Activated CD8-positive, alpha-beta T cell treated with anti-CD3 and anti-CD28 coated beads for 36 hours (primary cell): ENCODE measurements at regions not wholly inside any gene's neighbourhood (a gene's known extent, or its start where the extent isn't known, plus 50 kb on each side); places are given as distances from the start of the nearest gene placed in this dataset.

ENCODE experiments used
- ATAC-seq: fragments of 200-7000 bp; cut with Tn5 transposase; one replicate; pipeline ENCODE4 v1.10.0; 2021; ENCODE audit warnings: mild to moderate bottlenecking, moderate library complexity
- CTCF ChIA-PET: fragments of 350-600 bp; sonication (Branson Sonifier 250); formaldehyde crosslinking; loops from one replicate; lab custom pipeline; 2021; ENCODE audit warnings: antibody characterized with exemption; lab: Charles Lee
- POLR2A ChIA-PET: fragments of 350-600 bp; sonication (Branson Sonifier 250); formaldehyde crosslinking; loops from one replicate; lab custom pipeline; 2021; ENCODE audit warnings: antibody characterized with exemption; lab: Charles Lee
- DNase-seq: peaks from one replicate; pipeline ENCODE4 v3.0.0-alpha.2; 2020
- H3K27ac Mint-ChIP-seq: one replicate; pipeline ENCODE4 v1.8.0; 2021; ENCODE audit warnings: mild to moderate bottlenecking, mixed read lengths
- H3K27me3 Mint-ChIP-seq: one replicate; pipeline ENCODE4 v1.8.0; 2021; ENCODE audit warnings: mixed read lengths
- H3K36me3 Mint-ChIP-seq: one replicate; pipeline ENCODE4 v1.8.0; 2021; ENCODE audit warnings: low read depth, mixed read lengths
- H3K4me1 Mint-ChIP-seq: one replicate; pipeline ENCODE4 v1.8.0; 2021; ENCODE audit warnings: low read depth, mixed read lengths
- H3K4me3 Mint-ChIP-seq: one replicate; pipeline ENCODE4 v1.8.0; 2021; ENCODE audit warnings: mild to moderate bottlenecking, moderate library complexity, mixed read lengths
- H3K9me3 Mint-ChIP-seq: one replicate; pipeline ENCODE4 v1.8.0; 2021; ENCODE audit warnings: mixed read lengths
- intact Hi-C: fragments of 100-400 bp; cut with micrococcal nuclease; formaldehyde crosslinking; loops from one replicate; pipeline ENCODE4 v1.10.0; 2022
- TF ChIP-seq, protein P1 (sequence below): fragments of 200-600 bp; IDR thresholded peaks from one replicate; pipeline ENCODE4 v1.8.0; 2022; ENCODE audit warnings: antibody characterized with exemption, mild to moderate bottlenecking

DNA sequence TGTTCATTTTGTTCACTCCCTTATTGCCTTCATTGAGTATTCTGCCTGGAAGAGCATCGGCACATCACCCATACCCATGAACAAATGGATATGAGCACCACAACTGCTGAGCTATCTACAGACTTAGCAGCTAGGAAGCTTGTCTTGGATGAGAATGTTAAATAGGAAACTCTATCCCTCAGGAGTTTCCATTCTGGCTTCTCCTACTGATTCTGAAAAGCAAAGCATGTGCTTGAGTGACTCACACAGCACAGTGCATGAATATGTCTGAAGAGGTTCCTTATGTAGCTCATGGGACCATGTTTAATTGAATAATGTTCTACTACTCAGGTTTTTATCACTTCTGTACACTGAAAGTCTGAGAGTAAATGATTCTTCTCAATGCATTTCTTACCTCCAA lies 57.3 kb upstream of the MXRA5 start:
- TF ChIP-seq, protein P1, sequence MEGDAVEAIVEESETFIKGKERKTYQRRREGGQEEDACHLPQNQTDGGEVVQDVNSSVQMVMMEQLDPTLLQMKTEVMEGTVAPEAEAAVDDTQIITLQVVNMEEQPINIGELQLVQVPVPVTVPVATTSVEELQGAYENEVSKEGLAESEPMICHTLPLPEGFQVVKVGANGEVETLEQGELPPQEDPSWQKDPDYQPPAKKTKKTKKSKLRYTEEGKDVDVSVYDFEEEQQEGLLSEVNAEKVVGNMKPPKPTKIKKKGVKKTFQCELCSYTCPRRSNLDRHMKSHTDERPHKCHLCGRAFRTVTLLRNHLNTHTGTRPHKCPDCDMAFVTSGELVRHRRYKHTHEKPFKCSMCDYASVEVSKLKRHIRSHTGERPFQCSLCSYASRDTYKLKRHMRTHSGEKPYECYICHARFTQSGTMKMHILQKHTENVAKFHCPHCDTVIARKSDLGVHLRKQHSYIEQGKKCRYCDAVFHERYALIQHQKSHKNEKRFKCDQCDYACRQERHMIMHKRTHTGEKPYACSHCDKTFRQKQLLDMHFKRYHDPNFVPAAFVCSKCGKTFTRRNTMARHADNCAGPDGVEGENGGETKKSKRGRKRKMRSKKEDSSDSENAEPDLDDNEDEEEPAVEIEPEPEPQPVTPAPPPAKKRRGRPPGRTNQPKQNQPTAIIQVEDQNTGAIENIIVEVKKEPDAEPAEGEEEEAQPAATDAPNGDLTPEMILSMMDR = no peak
- ATAC-seq (no peak), DNase-seq (no peak)
- Mint-ChIP-seq H3K4me3 (no peak overlapping the region), H3K27ac (no peak overlapping the region), H3K4me1 (no peaks in the 10 kb centered on the region), H3K36me3 (no peaks in the 10 kb centered on the region), H3K9me3 (no peaks in the 10 kb centered on the region), H3K27me3 (no peaks in the 10 kb centered on the region)
- ChIA-PET CTCF (no interaction called here), POLR2A (no interaction called here)
- intact Hi-C loops = no loop called here
